ENCODE measurements at regions not wholly inside any gene's neighbourhood (a gene's known extent, or its start where the extent isn't known, plus 50 kb on each side); places are given as distances from the start of the nearest gene placed in this dataset.

- TF ChIP-seq, protein P1, sequence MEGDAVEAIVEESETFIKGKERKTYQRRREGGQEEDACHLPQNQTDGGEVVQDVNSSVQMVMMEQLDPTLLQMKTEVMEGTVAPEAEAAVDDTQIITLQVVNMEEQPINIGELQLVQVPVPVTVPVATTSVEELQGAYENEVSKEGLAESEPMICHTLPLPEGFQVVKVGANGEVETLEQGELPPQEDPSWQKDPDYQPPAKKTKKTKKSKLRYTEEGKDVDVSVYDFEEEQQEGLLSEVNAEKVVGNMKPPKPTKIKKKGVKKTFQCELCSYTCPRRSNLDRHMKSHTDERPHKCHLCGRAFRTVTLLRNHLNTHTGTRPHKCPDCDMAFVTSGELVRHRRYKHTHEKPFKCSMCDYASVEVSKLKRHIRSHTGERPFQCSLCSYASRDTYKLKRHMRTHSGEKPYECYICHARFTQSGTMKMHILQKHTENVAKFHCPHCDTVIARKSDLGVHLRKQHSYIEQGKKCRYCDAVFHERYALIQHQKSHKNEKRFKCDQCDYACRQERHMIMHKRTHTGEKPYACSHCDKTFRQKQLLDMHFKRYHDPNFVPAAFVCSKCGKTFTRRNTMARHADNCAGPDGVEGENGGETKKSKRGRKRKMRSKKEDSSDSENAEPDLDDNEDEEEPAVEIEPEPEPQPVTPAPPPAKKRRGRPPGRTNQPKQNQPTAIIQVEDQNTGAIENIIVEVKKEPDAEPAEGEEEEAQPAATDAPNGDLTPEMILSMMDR (IDR thresholded peaks at IDR 0.05), result no peak
- TF ChIP-seq POLR2AphosphoS5 (IDR thresholded peaks at IDR 0.05), result no peak
- TF ChIP-seq POLR2A (IDR thresholded peaks at IDR 0.05), result no peak
Measured at GRCh38 chr6:133705731-133706130, 183.2 kb upstream of the TCF21 start.

All from gastroesophageal sphincter (tissue), 3 donors.